GM23338 (cell line): ENCODE measurements at regions not wholly inside any gene's neighbourhood (a gene's known extent, or its start where the extent isn't known, plus 50 kb on each side); places are given as distances from the start of the nearest gene placed in this dataset.

Experiments used
- CREB1 ChIP-seq: fragments of 250-450 bp; sonication (Bioruptor Pico); IDR thresholded peaks from 2 replicates; pipeline ENCODE4 v1.5.0; 2020; ENCODE audit warnings: low read depth, mild to moderate bottlenecking, moderate library complexity
- EZH2 ChIP-seq: fragments of 200-600 bp; sonication (generic); IDR thresholded peaks from one replicate; pipeline ENCODE4 v1.8.0; 2017; ENCODE audit warnings: antibody characterized with exemption, mild to moderate bottlenecking, low read depth; ENCODE audit not compliant: unreplicated experiment
- EZH2phosphoT487 ChIP-seq: fragments of 200-600 bp; sonication (generic); IDR thresholded peaks from one replicate; pipeline ENCODE4 v1.8.1; 2018; ENCODE audit warnings: antibody characterized with exemption; ENCODE audit not compliant: unreplicated experiment
- JUNB ChIP-seq: IDR thresholded peaks from one replicate; pipeline ENCODE4 v1.6.1; 2016; ENCODE audit warnings: antibody characterized with exemption; ENCODE audit not compliant: unreplicated experiment
- NANOG ChIP-seq: IDR thresholded peaks from 2 replicates; pipeline ENCODE4 v1.6.1; 2016; ENCODE audit warnings: antibody characterized with exemption, borderline replicate concordance
- POLR2AphosphoS5 ChIP-seq: IDR thresholded peaks from 2 replicates; pipeline ENCODE4 v1.6.1; 2016; ENCODE audit warnings: antibody characterized with exemption, low read depth
- STAT1 ChIP-seq: IDR thresholded peaks from one replicate; pipeline ENCODE4 v1.6.1; 2016; ENCODE audit warnings: antibody characterized with exemption; ENCODE audit not compliant: unreplicated experiment
- ZNF114 ChIP-seq: fragments of 250-450 bp; sonication (Bioruptor Pico); IDR thresholded peaks from 2 replicates; pipeline ENCODE4 v1.5.0; 2020; ENCODE audit warnings: mild to moderate bottlenecking, moderate library complexity
- ZNF331 ChIP-seq: fragments of 250-450 bp; sonication (Bioruptor Pico); IDR thresholded peaks from 2 replicates; pipeline ENCODE4 v1.5.0; 2020; ENCODE audit warnings: low read depth, mild to moderate bottlenecking, moderate library complexity
- TF ChIP-seq, protein P1 (sequence below): IDR thresholded peaks from one replicate; pipeline ENCODE4 v1.6.1; 2018; ENCODE audit warnings: antibody characterized with exemption; ENCODE audit not compliant: unreplicated experiment
- TF ChIP-seq, protein P2 (sequence below), 2 experiments: fragments of 200-600 bp in 1 of 2; sonication (generic) in 1 of 2; conservative IDR thresholded peaks; 2 replicates each; pipeline versions ENCODE4 v1.5.1 to v1.6.1; 2016 to 2017; ENCODE audit warnings: antibody characterized with exemption in 2 of 2, low read depth in 2 of 2, mild to moderate bottlenecking in 2 of 2, moderate library complexity in 1 of 2
- TF ChIP-seq, protein P3 (sequence below): IDR thresholded peaks from 2 replicates; pipeline ENCODE4 v1.6.1; 2016; ENCODE audit warnings: antibody characterized with exemption
- TF ChIP-seq, protein P4 (sequence below): fragments of 250-450 bp; sonication (Bioruptor Pico); IDR thresholded peaks from 2 replicates; pipeline ENCODE4 v1.5.0; 2020; ENCODE audit warnings: mild to moderate bottlenecking, moderate library complexity

DNA sequence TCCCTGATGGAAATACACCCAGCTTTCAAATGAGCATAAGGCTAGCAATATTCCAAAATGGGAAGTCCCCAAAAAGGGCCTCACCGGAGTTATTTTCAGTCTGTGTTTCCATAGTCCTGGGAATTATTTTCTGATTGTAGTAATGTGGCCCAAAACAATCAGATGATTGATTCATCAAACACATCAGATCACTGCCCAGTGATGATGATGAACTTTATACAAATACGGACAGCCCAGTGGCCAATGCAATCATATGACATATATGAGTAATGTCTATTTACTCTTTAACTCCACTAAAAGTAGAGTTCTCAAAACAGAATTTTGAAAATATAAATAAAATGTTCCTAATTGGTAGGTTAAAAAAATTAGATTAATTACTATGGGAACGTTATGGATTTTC is 467.8 kb downstream of the ZNF608 start:
- TF ChIP-seq EZH2 (no peak), CREB1 (CRISPR knock-in tag) (no peak), POLR2AphosphoS5 (no peak), ZNF331 (CRISPR knock-in tag) (no peak), EZH2phosphoT487 (no peak), STAT1 (no peak), JUNB (no peak), ZNF114 (CRISPR knock-in tag) (no peak), NANOG (no peak)
- TF ChIP-seq, protein P1, sequence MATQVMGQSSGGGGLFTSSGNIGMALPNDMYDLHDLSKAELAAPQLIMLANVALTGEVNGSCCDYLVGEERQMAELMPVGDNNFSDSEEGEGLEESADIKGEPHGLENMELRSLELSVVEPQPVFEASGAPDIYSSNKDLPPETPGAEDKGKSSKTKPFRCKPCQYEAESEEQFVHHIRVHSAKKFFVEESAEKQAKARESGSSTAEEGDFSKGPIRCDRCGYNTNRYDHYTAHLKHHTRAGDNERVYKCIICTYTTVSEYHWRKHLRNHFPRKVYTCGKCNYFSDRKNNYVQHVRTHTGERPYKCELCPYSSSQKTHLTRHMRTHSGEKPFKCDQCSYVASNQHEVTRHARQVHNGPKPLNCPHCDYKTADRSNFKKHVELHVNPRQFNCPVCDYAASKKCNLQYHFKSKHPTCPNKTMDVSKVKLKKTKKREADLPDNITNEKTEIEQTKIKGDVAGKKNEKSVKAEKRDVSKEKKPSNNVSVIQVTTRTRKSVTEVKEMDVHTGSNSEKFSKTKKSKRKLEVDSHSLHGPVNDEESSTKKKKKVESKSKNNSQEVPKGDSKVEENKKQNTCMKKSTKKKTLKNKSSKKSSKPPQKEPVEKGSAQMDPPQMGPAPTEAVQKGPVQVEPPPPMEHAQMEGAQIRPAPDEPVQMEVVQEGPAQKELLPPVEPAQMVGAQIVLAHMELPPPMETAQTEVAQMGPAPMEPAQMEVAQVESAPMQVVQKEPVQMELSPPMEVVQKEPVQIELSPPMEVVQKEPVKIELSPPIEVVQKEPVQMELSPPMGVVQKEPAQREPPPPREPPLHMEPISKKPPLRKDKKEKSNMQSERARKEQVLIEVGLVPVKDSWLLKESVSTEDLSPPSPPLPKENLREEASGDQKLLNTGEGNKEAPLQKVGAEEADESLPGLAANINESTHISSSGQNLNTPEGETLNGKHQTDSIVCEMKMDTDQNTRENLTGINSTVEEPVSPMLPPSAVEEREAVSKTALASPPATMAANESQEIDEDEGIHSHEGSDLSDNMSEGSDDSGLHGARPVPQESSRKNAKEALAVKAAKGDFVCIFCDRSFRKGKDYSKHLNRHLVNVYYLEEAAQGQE: no peak
- TF ChIP-seq, protein P2, sequence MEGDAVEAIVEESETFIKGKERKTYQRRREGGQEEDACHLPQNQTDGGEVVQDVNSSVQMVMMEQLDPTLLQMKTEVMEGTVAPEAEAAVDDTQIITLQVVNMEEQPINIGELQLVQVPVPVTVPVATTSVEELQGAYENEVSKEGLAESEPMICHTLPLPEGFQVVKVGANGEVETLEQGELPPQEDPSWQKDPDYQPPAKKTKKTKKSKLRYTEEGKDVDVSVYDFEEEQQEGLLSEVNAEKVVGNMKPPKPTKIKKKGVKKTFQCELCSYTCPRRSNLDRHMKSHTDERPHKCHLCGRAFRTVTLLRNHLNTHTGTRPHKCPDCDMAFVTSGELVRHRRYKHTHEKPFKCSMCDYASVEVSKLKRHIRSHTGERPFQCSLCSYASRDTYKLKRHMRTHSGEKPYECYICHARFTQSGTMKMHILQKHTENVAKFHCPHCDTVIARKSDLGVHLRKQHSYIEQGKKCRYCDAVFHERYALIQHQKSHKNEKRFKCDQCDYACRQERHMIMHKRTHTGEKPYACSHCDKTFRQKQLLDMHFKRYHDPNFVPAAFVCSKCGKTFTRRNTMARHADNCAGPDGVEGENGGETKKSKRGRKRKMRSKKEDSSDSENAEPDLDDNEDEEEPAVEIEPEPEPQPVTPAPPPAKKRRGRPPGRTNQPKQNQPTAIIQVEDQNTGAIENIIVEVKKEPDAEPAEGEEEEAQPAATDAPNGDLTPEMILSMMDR (conservative IDR thresholded peaks at IDR 0.05; ENCODE audit: low read depth in 2 of 2): no peak
- TF ChIP-seq, protein P3, sequence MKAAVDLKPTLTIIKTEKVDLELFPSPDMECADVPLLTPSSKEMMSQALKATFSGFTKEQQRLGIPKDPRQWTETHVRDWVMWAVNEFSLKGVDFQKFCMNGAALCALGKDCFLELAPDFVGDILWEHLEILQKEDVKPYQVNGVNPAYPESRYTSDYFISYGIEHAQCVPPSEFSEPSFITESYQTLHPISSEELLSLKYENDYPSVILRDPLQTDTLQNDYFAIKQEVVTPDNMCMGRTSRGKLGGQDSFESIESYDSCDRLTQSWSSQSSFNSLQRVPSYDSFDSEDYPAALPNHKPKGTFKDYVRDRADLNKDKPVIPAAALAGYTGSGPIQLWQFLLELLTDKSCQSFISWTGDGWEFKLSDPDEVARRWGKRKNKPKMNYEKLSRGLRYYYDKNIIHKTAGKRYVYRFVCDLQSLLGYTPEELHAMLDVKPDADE: no peak
- TF ChIP-seq, protein P4, sequence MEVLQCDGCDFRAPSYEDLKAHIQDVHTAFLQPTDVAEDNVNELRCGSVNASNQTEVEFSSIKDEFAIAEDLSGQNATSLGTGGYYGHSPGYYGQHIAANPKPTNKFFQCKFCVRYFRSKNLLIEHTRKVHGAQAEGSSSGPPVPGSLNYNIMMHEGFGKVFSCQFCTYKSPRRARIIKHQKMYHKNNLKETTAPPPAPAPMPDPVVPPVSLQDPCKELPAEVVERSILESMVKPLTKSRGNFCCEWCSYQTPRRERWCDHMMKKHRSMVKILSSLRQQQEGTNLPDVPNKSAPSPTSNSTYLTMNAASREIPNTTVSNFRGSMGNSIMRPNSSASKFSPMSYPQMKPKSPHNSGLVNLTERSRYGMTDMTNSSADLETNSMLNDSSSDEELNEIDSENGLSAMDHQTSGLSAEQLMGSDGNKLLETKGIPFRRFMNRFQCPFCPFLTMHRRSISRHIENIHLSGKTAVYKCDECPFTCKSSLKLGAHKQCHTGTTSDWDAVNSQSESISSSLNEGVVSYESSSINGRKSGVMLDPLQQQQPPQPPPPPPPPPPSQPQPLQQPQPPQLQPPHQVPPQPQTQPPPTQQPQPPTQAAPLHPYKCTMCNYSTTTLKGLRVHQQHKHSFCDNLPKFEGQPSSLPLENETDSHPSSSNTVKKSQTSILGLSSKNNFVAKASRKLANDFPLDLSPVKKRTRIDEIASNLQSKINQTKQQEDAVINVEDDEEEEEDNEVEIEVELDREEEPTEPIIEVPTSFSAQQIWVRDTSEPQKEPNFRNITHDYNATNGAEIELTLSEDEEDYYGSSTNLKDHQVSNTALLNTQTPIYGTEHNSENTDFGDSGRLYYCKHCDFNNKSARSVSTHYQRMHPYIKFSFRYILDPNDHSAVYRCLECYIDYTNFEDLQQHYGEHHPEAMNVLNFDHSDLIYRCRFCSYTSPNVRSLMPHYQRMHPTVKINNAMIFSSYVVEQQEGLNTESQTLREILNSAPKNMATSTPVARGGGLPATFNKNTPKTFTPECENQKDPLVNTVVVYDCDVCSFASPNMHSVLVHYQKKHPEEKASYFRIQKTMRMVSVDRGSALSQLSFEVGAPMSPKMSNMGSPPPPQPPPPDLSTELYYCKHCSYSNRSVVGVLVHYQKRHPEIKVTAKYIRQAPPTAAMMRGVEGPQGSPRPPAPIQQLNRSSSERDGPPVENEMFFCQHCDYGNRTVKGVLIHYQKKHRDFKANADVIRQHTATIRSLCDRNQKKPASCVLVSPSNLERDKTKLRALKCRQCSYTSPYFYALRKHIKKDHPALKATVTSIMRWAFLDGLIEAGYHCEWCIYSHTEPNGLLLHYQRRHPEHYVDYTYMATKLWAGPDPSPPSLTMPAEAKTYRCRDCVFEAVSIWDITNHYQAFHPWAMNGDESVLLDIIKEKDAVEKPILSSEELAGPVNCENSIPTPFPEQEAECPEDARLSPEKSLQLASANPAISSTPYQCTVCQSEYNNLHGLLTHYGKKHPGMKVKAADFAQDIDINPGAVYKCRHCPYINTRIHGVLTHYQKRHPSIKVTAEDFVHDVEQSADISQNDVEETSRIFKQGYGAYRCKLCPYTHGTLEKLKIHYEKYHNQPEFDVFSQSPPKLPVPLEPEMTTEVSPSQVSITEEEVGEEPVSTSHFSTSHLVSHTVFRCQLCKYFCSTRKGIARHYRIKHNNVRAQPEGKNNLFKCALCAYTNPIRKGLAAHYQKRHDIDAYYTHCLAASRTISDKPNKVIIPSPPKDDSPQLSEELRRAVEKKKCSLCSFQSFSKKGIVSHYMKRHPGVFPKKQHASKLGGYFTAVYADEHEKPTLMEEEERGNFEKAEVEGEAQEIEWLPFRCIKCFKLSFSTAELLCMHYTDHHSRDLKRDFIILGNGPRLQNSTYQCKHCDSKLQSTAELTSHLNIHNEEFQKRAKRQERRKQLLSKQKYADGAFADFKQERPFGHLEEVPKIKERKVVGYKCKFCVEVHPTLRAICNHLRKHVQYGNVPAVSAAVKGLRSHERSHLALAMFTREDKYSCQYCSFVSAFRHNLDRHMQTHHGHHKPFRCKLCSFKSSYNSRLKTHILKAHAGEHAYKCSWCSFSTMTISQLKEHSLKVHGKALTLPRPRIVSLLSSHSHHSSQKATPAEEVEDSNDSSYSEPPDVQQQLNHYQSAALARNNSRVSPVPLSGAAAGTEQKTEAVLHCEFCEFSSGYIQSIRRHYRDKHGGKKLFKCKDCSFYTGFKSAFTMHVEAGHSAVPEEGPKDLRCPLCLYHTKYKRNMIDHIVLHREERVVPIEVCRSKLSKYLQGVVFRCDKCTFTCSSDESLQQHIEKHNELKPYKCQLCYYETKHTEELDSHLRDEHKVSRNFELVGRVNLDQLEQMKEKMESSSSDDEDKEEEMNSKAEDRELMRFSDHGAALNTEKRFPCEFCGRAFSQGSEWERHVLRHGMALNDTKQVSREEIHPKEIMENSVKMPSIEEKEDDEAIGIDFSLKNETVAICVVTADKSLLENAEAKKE (CRISPR knock-in tag): no peak
